KMS-11 (cell line): ENCODE measurements at regions not wholly inside any gene's neighbourhood (a gene's known extent, or its start where the extent isn't known, plus 50 kb on each side); places are given as distances from the start of the nearest gene placed in this dataset.

Experiments
- H2AFZ ChIP-seq: fragments of 200-600 bp; sonication (generic); 2 replicates; pipeline ENCODE4 v1.6.1; 2016; ENCODE audit warnings: antibody characterized with exemption, mixed run types, low read depth
- H3K27ac ChIP-seq: fragments of 200-600 bp; sonication (generic); 2 replicates; pipeline ENCODE4 v1.6.1; 2016; ENCODE audit warnings: mild to moderate bottlenecking, mixed run types
- H3K27me3 ChIP-seq: fragments of 200-600 bp; sonication (generic); 2 replicates; pipeline ENCODE4 v1.6.1; 2017; ENCODE audit warnings: mild to moderate bottlenecking, low read depth, mixed run types, moderate library complexity; ENCODE audit not compliant: insufficient read depth
- H3K36me3 ChIP-seq: fragments of 200-600 bp; sonication (generic); 2 replicates; pipeline ENCODE4 v1.6.1; 2017; ENCODE audit warnings: mild to moderate bottlenecking, mixed run types; ENCODE audit not compliant: insufficient read depth
- H3K4me1 ChIP-seq: fragments of 200-600 bp; sonication (generic); 2 replicates; pipeline ENCODE4 v1.6.1; 2016; ENCODE audit warnings: mild to moderate bottlenecking, low read depth, mixed run types; ENCODE audit not compliant: poor library complexity, severe bottlenecking
- H3K4me2 ChIP-seq: fragments of 200-600 bp; sonication (generic); 2 replicates; pipeline ENCODE4 v1.7.0; 2016; ENCODE audit warnings: mild to moderate bottlenecking, mixed run types
- H3K4me3 ChIP-seq: fragments of 200-600 bp; sonication (generic); IDR thresholded peaks from 2 replicates; pipeline ENCODE4 v1.6.1; 2017; ENCODE audit warnings: low read depth, low read length, mixed read lengths; ENCODE audit not compliant: insufficient read depth
- H3K79me2 ChIP-seq: fragments of 200-600 bp; sonication (generic); 2 replicates; pipeline ENCODE4 v1.6.1; 2016; ENCODE audit warnings: low read depth, mixed run types; ENCODE audit not compliant: insufficient read depth
- H3K9ac ChIP-seq: fragments of 200-600 bp; sonication (generic); 2 replicates; pipeline ENCODE4 v1.6.1; 2016; ENCODE audit warnings: mild to moderate bottlenecking, mixed run types
- H4K20me1 ChIP-seq: fragments of 200-600 bp; sonication (generic); 2 replicates; pipeline ENCODE4 v1.6.1; 2016; ENCODE audit warnings: mild to moderate bottlenecking, mixed run types; ENCODE audit not compliant: insufficient read depth
- CTCF ChIP-seq: fragments of 200-600 bp; sonication (generic); conservative IDR thresholded peaks from 2 replicates; pipeline ENCODE4 v1.6.1; 2017; ENCODE audit warnings: low read depth, mild to moderate bottlenecking, antibody characterized with exemption, low read length, moderate library complexity, mixed read lengths

- Histone ChIP-seq H3K4me1 (no peaks in the 10 kb centered on the region), H4K20me1 (no peaks in the 10 kb centered on the region), H3K4me3 (no peak overlapping the region), H3K36me3 (no peaks in the 10 kb centered on the region), H3K9ac (no peak overlapping the region), H3K27me3 (no peaks in the 10 kb centered on the region), H3K4me2 (no peak overlapping the region), H3K79me2 (no peaks in the 10 kb centered on the region), H3K27ac (no peak overlapping the region), H2AFZ (no peak overlapping the region)
- no peak for TF ChIP-seq CTCF
Observed at GRCh38 chr18:27673861-27674260, 488.8 kb upstream of the CHST9 start.

GRCh38 chr18:27668158-27668557 lies 483.1 kb upstream of the CHST9 start:
- H3K79me2 ChIP-seq, result no peaks in the 10 kb centered on the region
- no peaks in the 10 kb centered on the region for H3K27me3 ChIP-seq
- H3K4me1 ChIP-seq, result no peaks in the 10 kb centered on the region
- no peak for TF ChIP-seq CTCF
- H3K4me2 ChIP-seq, result no peak overlapping the region
- H3K4me3 ChIP-seq, result no peak overlapping the region
- H3K36me3 ChIP-seq, result no peaks in the 10 kb centered on the region
- no peak overlapping the region for H2AFZ ChIP-seq
- no peak overlapping the region for H3K9ac ChIP-seq
- H3K27ac ChIP-seq, result no peak overlapping the region
- no peaks in the 10 kb centered on the region for H4K20me1 ChIP-seq

- Histone ChIP-seq H3K4me2 (no peak overlapping the region), H3K4me1 (no peaks in the 10 kb centered on the region), H3K4me3 (no peak overlapping the region), H4K20me1 (no peaks in the 10 kb centered on the region), H3K36me3 (no peaks in the 10 kb centered on the region), H3K27me3 (no peaks in the 10 kb centered on the region), H2AFZ (no peak overlapping the region), H3K9ac (no peak overlapping the region), H3K27ac (no peak overlapping the region), H3K79me2 (no peaks in the 10 kb centered on the region)
- TF ChIP-seq CTCF, result no peak
Observed at GRCh38 chr18:27667064-27667463, 482.0 kb upstream of the CHST9 start.

GRCh38 chr18:27666016-27666415 lies 480.9 kb upstream of the CHST9 start:
- no peak overlapping the region for H3K27ac ChIP-seq

More at GRCh38 chr18:27666016-27666415, 480.9 kb upstream of the CHST9 start:
- Histone ChIP-seq H3K36me3 (no peaks in the 10 kb centered on the region), H3K4me1 (no peaks in the 10 kb centered on the region), H3K27me3 (no peaks in the 10 kb centered on the region), H4K20me1 (no peaks in the 10 kb centered on the region), H3K9ac (no peak overlapping the region), H3K4me3 (no peak overlapping the region), H2AFZ (no peak overlapping the region), H3K4me2 (no peak overlapping the region), H3K79me2 (no peaks in the 10 kb centered on the region)
- TF ChIP-seq CTCF, result no peak
